Transverse colon (tissue), 4 donors: ENCODE measurements at regions not wholly inside any gene's neighbourhood (a gene's known extent, or its start where the extent isn't known, plus 50 kb on each side); places are given as distances from the start of the nearest gene placed in this dataset.
A peak's percentile ranks its signal among the peaks of the same experiment; 100 is the strongest.

ENCODE experiments used
- DNase-seq: peaks from one replicate; pipeline ENCODE4 v3.0.0-alpha.2; 2019
- H3K27ac ChIP-seq, 4 donors: fragments of 200-600 bp; sonication (generic); 2 replicates each; pipeline ENCODE4 v1.5.1; 2016 to 2018; ENCODE audit warnings: inconsistent platforms in 4 of 4
- H3K27me3 ChIP-seq: fragments of 200-600 bp; sonication (generic); 2 replicates; pipeline ENCODE4 v1.5.1; 2017; ENCODE audit warnings: inconsistent platforms
- H3K36me3 ChIP-seq, 4 donors: fragments of 200-600 bp; sonication (generic); 2 replicates each; pipeline ENCODE4 v1.5.1; 2017 to 2019; ENCODE audit warnings: inconsistent platforms in 4 of 4
- H3K4me1 ChIP-seq, 4 donors: fragments of 200-600 bp; sonication (generic); 2 replicates each; pipeline ENCODE4 v1.5.1; 2017 to 2020; ENCODE audit warnings: inconsistent platforms in 4 of 4
- H3K4me3 ChIP-seq, 4 donors: fragments of 200-600 bp; sonication (generic); 1 replicate in 1 of 4; 2 replicates in 3 of 4; pipeline versions ENCODE4 v1.5.1 to v1.6.1; 2017 to 2019; ENCODE audit warnings: inconsistent platforms in 4 of 4
- H3K9me3 ChIP-seq, 2 donors: fragments of 200-600 bp; sonication (generic); 2 replicates each; pipeline ENCODE4 v1.5.1; 2017 to 2019; ENCODE audit warnings: inconsistent platforms in 2 of 2
- CTCF ChIP-seq, 5 experiments: fragments of 200-600 bp in 3 of 5; fragments of 450-650 bp in 2 of 5; sonication (generic) in 3 of 5; IDR thresholded peaks; 1 replicate in 2 of 5; 2 replicates in 3 of 5; pipeline ENCODE4 v1.5.1; 2016 to 2017; ENCODE audit warnings: antibody characterized with exemption in 5 of 5, inconsistent platforms in 3 of 5, mild to moderate bottlenecking in 2 of 5, moderate library complexity in 1 of 5
- EP300 ChIP-seq: sonication (generic); formaldehyde crosslinking; IDR thresholded peaks from one replicate; pipeline ENCODE4 v1.6.1; 2017; ENCODE audit warnings: antibody characterized with exemption, low read depth
- POLR2A ChIP-seq: fragments of 450-650 bp; IDR thresholded peaks from one replicate; pipeline ENCODE4 v1.6.1; 2016; ENCODE audit warnings: antibody characterized with exemption, mild to moderate bottlenecking, moderate library complexity
- POLR2AphosphoS5 ChIP-seq, 3 donors: sonication (generic); formaldehyde crosslinking; IDR thresholded peaks; one replicate each; pipeline ENCODE4 v1.6.1; 2016; ENCODE audit warnings: antibody characterized with exemption in 3 of 3
- WGBS, 2 donors: methylation state at CpG; one replicate each; pipeline ENCODE4 v1.1.5; 2018; ENCODE audit warnings: low coverage in 1 of 2; 5-methylcytosine and 5-hydroxymethylcytosine counted together
- in situ Hi-C, 4 donors: fragments of 200-750 bp; cut with MboI; loops; one replicate each; pipeline versions ENCODE4 v1.15.0 to v1.15.1; 2017; ENCODE audit warnings: low sequenced_read_pairs in 3 of 4, low pct_ligation_motif_present in 1 of 4, low pct_unique_long_range_greater_than_20kb in 1 of 4
- intact Hi-C: fragments of 100-400 bp; cut with DNase I; formaldehyde crosslinking; loops from one replicate; pipeline ENCODE4 v1.15.1; 2023; ENCODE audit warnings: low total_unique reads

- Histone ChIP-seq H3K4me3 (no peak overlapping the region), H3K27ac (no peak overlapping the region), H3K9me3 (no peaks in the 10 kb centered on the region), H3K27me3 (no peaks in the 10 kb centered on the region), H3K4me1 (peaks cover 0 to 15% (median 10%) of the 10 kb centered on the region in 4 donors), H3K36me3 (no peaks in the 10 kb centered on the region)
- in situ Hi-C loops: no loop called here
- TF ChIP-seq CTCF (IDR thresholded peaks at IDR 0.05) (no peak), POLR2A (no peak), POLR2AphosphoS5 (IDR thresholded peaks at IDR 0.05) (no peak)
- DNase-seq: peak; percentile 17
- intact Hi-C loops: no loop called here
- 72 to 89% methylated on average over 3 to 5 of the region's 5 CpGs for WGBS, 2 donors
Observed at GRCh38 chr6:109891924-109892323, 86.2 kb upstream of the GPR6 start.

- in situ Hi-C loops (no loop called here), intact Hi-C loops (no loop called here)
- TF ChIP-seq EP300 (no peak), POLR2AphosphoS5 (IDR thresholded peaks at IDR 0.05) (peak in 1 of 3 donors; percentile 31)
- Histone ChIP-seq H3K4me1 (peaks cover 0 to 15% (median 10%) of the 10 kb centered on the region in 4 donors), H3K36me3 (no peaks in the 10 kb centered on the region), H3K9me3 (no peaks in the 10 kb centered on the region), H3K27ac (peak overlapping the region; percentile 2 to 50 (median 22)), H3K27me3 (no peaks in the 10 kb centered on the region), H3K4me3 (peak overlapping the region in 1 of 4 donors; percentile 8)
- DNase-seq: peak; percentile 29
- WGBS, 2 donors: 58 to 63% methylated on average over 5 to 11 of the region's 11 CpGs
Observed at GRCh38 chr6:109892451-109893435, 85.4 kb upstream of the GPR6 start.

- Histone ChIP-seq H3K4me3 (no peak overlapping the region), H3K36me3 (no peaks in the 10 kb centered on the region), H3K27me3 (no peaks in the 10 kb centered on the region), H3K4me1 (peaks cover 0 to 15% (median 10%) of the 10 kb centered on the region in 4 donors), H3K9me3 (no peaks in the 10 kb centered on the region), H3K27ac (peak overlapping the region in 2 of 4 donors; percentile 41 to 50)
- DNase-seq: no peak
- TF ChIP-seq POLR2A: no peak
- TF ChIP-seq EP300: no peak
- no peak for TF ChIP-seq POLR2AphosphoS5 (IDR thresholded peaks at IDR 0.05)
- TF ChIP-seq CTCF (IDR thresholded peaks at IDR 0.05): no peak
- in situ Hi-C loops: no loop called here
- intact Hi-C loops: no loop called here
- WGBS, 2 donors: 60 to 90% methylated on average over 1 to 4 of the region's 4 CpGs
Observed at GRCh38 chr6:109893606-109894005, 84.5 kb upstream of the GPR6 start.

GRCh38 chr6:109894181-109894580 lies 83.9 kb upstream of the GPR6 start:
- DNase-seq: no peak
- Histone ChIP-seq H3K27me3 (no peaks in the 10 kb centered on the region), H3K4me1 (peaks cover 0 to 15% (median 10%) of the 10 kb centered on the region in 4 donors), H3K4me3 (no peak overlapping the region), H3K9me3 (no peaks in the 10 kb centered on the region), H3K36me3 (no peaks in the 10 kb centered on the region), H3K27ac (peak overlapping the region in 1 of 4 donors; percentile 41)
- in situ Hi-C loops: no loop called here
- intact Hi-C loops: no loop called here
- WGBS, 2 donors: 91 to 96% methylated on average over 5 of the region's 5 CpGs
- TF ChIP-seq CTCF (IDR thresholded peaks at IDR 0.05): no peak
- no peak for TF ChIP-seq POLR2A
- no peak for TF ChIP-seq EP300
- no peak for TF ChIP-seq POLR2AphosphoS5 (IDR thresholded peaks at IDR 0.05)
